Mesothelial cell of epicardium (in vitro differentiated cells): ENCODE measurements at regions not wholly inside any gene's neighbourhood (a gene's known extent, or its start where the extent isn't known, plus 50 kb on each side); places are given as distances from the start of the nearest gene placed in this dataset.
A peak's percentile ranks its signal among the peaks of the same experiment; 100 is the strongest.

ENCODE experiments used
- DNase-seq, 2 experiments: peaks; one replicate each; pipeline ENCODE4 v3.0.0; 2021; ENCODE audit warnings: low spot score in 2 of 2; ENCODE audit not compliant: unreplicated experiment in 2 of 2
- H3K27ac Mint-ChIP-seq: 2 replicates; pipeline ENCODE4 v1.8.0; 2021; ENCODE audit warnings: mixed read lengths
- H3K27me3 Mint-ChIP-seq: 2 replicates; pipeline ENCODE4 v1.8.0; 2021; ENCODE audit warnings: low read depth, mixed read lengths
- H3K36me3 Mint-ChIP-seq: 2 replicates; pipeline ENCODE4 v1.8.0; 2021; ENCODE audit warnings: mixed read lengths
- H3K4me1 Mint-ChIP-seq: 2 replicates; pipeline ENCODE4 v1.8.0; 2021; ENCODE audit warnings: mixed read lengths
- H3K4me3 Mint-ChIP-seq: 2 replicates; pipeline ENCODE4 v1.8.0; 2021; ENCODE audit warnings: mild to moderate bottlenecking, moderate library complexity, mixed read lengths
- H3K9me3 Mint-ChIP-seq: 2 replicates; pipeline ENCODE4 v1.8.0; 2021; ENCODE audit warnings: mixed read lengths
- CTCF ChIP-seq: fragments of 200-600 bp; sonication (generic); IDR thresholded peaks from one replicate; pipeline ENCODE4 v1.5.0; 2021; ENCODE audit warnings: antibody characterized with exemption; ENCODE audit not compliant: unreplicated experiment

GRCh38 chr13:70630247-70630646, 522.0 kb upstream of the KLHL1 start:
- Mint-ChIP-seq H3K4me3 (no peak overlapping the region), H3K4me1 (peaks cover 12% of the 10 kb centered on the region), H3K9me3 (no peaks in the 10 kb centered on the region), H3K27ac (peak overlapping the region; percentile 17), H3K27me3 (no peaks in the 10 kb centered on the region), H3K36me3 (no peaks in the 10 kb centered on the region)
- no peak for TF ChIP-seq CTCF
- DNase-seq = no peak

GRCh38 chr13:70623239-70623638, 515.0 kb upstream of the KLHL1 start:
- Mint-ChIP-seq H3K36me3 (no peaks in the 10 kb centered on the region), H3K4me3 (no peak overlapping the region), H3K9me3 (no peaks in the 10 kb centered on the region), H3K4me1 (peaks cover 5% of the 10 kb centered on the region), H3K27me3 (no peaks in the 10 kb centered on the region), H3K27ac (no peak overlapping the region)
- TF ChIP-seq CTCF = peak; percentile 72
- DNase-seq = no peak

- Mint-ChIP-seq H3K27ac (no peak overlapping the region), H3K27me3 (no peaks in the 10 kb centered on the region), H3K9me3 (no peaks in the 10 kb centered on the region), H3K4me1 (peaks cover 5% of the 10 kb centered on the region), H3K36me3 (no peaks in the 10 kb centered on the region), H3K4me3 (no peak overlapping the region)
- no peak for TF ChIP-seq CTCF
- DNase-seq = no peak
Observed at GRCh38 chr13:70622796-70623195, 514.5 kb upstream of the KLHL1 start.

GRCh38 chr13:70619936-70620335, 511.7 kb upstream of the KLHL1 start:
- Mint-ChIP-seq H3K27ac (no peak overlapping the region), H3K4me1 (no peaks in the 10 kb centered on the region), H3K27me3 (no peaks in the 10 kb centered on the region), H3K9me3 (no peaks in the 10 kb centered on the region), H3K4me3 (no peak overlapping the region), H3K36me3 (no peaks in the 10 kb centered on the region)
- no peak for TF ChIP-seq CTCF
- no peak for DNase-seq

GRCh38 chr13:70616847-70617246, 508.6 kb upstream of the KLHL1 start:
- TF ChIP-seq CTCF = no peak
- H3K9me3 Mint-ChIP-seq = no peaks in the 10 kb centered on the region
- H3K27me3 Mint-ChIP-seq = no peaks in the 10 kb centered on the region
- no peaks in the 10 kb centered on the region for H3K36me3 Mint-ChIP-seq
- peaks cover 8% of the 10 kb centered on the region for H3K4me1 Mint-ChIP-seq
- no peak for DNase-seq
- H3K27ac Mint-ChIP-seq = no peak overlapping the region
- no peak overlapping the region for H3K4me3 Mint-ChIP-seq

- Mint-ChIP-seq H3K4me1 (peaks cover 8% of the 10 kb centered on the region), H3K27ac (no peak overlapping the region), H3K27me3 (peaks cover 2% of the 10 kb centered on the region), H3K36me3 (no peaks in the 10 kb centered on the region), H3K9me3 (no peaks in the 10 kb centered on the region), H3K4me3 (no peak overlapping the region)
- DNase-seq = no peak
- peak; percentile 27 for TF ChIP-seq CTCF
Observed at GRCh38 chr13:70613295-70613694, 505.0 kb upstream of the KLHL1 start.
